HCT116 (cell line): ENCODE measurements at regions not wholly inside any gene's neighbourhood (a gene's known extent, or its start where the extent isn't known, plus 50 kb on each side); places are given as distances from the start of the nearest gene placed in this dataset.

Source experiments
- ATAC-seq: fragments of 200-7000 bp; cut with Tn5 transposase; 2 replicates; pipeline ENCODE4 v1.9.1; 2020; ENCODE audit warnings: mild to moderate bottlenecking, moderate library complexity
- BruUV-seq: library from RNA; stranded (reverse); fragments of 400-500 nt; replicated peaks from 2 replicates; lab custom pipeline; 2021; lab: Mats Ljungman, UMichigan
- CTCF ChIA-PET: fragments of 300-600 bp; sonication (Branson Sonifier 250); formaldehyde crosslinking; loops from one replicate; lab custom pipeline; 2021; ENCODE audit warnings: antibody characterized with exemption; lab: Charles Lee
- POLR2A ChIA-PET: fragments of 300-600, 350-600 bp; sonication (Branson Sonifier 250); formaldehyde crosslinking; loops from one replicate; lab custom pipeline; 2021; ENCODE audit warnings: antibody characterized with exemption; lab: Charles Lee
- RAD21 ChIA-PET, 2 experiments: fragments of 300-600 bp; sonication (Branson Sonifier 250); formaldehyde crosslinking; loops; one replicate each; lab custom pipeline; 2023; ENCODE audit warnings: low total read pairs in 2 of 2; ENCODE audit not compliant: uncharacterized antibody in 2 of 2, unreplicated experiment in 2 of 2, low non-redundant PET in 1 of 2; lab: Charles Lee
- DNase-seq: peaks from one replicate; pipeline ENCODE4 v3.0.0-alpha.2; 2010; ENCODE audit warnings: low read depth, low spot score
- H2AFZ ChIP-seq: fragments of 200-600 bp; shearing (Covaris generic), sonication (generic); 2 replicates; pipeline ENCODE4 v1.6.1; 2017; ENCODE audit warnings: low read depth, mixed run types, mixed read lengths, antibody characterized with exemption, low read length; ENCODE audit not compliant: poor library complexity, severe bottlenecking
- H3K27ac ChIP-seq: 2 replicates; pipeline ENCODE4 v1.5.1; 2012; ENCODE audit warnings: low read depth, low read length
- H3K27me3 ChIP-seq: fragments of 200-600 bp; sonication (generic); 2 replicates; pipeline ENCODE4 v1.6.1; 2016; ENCODE audit warnings: mixed run types, low read length, mixed read lengths; ENCODE audit not compliant: insufficient read depth
- H3K36me3 ChIP-seq, 2 experiments: fragments of 200-500 bp in 1 of 2; fragments of 200-600 bp in 1 of 2; sonication (Bioruptor generic) in 1 of 2; sonication (generic) in 1 of 2; 2 replicates each; pipeline versions ENCODE4 v1.5.1 to v1.6.1; 2014 to 2016; ENCODE audit warnings: low read length in 2 of 2, inconsistent platforms in 1 of 2, mixed read lengths in 1 of 2, mixed run types in 1 of 2; ENCODE audit not compliant: insufficient read depth in 2 of 2, control insufficient read depth in 1 of 2
- H3K4me1 ChIP-seq, 2 experiments: fragments of 200-600 bp in 1 of 2; sonication (generic) in 1 of 2; 2 replicates each; pipeline versions ENCODE4 v1.5.1 to v1.6.1; 2012 to 2017; ENCODE audit warnings: low read length in 2 of 2, inconsistent platforms in 1 of 2, mild to moderate bottlenecking in 1 of 2, mixed read lengths in 1 of 2, mixed run types in 1 of 2, moderate library complexity in 1 of 2; ENCODE audit not compliant: insufficient read depth in 2 of 2, control insufficient read depth in 1 of 2
- H3K4me2 ChIP-seq: fragments of 200-600 bp; sonication (generic); 2 replicates; pipeline ENCODE4 v1.6.1; 2017; ENCODE audit warnings: mixed run types, low read length, mixed read lengths
- H3K4me3 ChIP-seq, 2 experiments: fragments of 200-600 bp in 1 of 2; sonication (generic) in 1 of 2; replicated peaks in 1 of 2; 2 replicates each; pipeline ENCODE4 v1.5.1; 2011 to 2016; ENCODE audit warnings: low read length in 2 of 2, control low read depth in 1 of 2, low read depth in 1 of 2, mild to moderate bottlenecking in 1 of 2, mixed read lengths in 1 of 2, mixed run types in 1 of 2
- H3K79me2 ChIP-seq: fragments of 200-600 bp; sonication (generic); 2 replicates; pipeline ENCODE4 v1.6.1; 2017; ENCODE audit warnings: mild to moderate bottlenecking, mixed run types, low read length, moderate library complexity, mixed read lengths; ENCODE audit not compliant: insufficient read depth
- H3K9ac ChIP-seq: fragments of 200-600 bp; sonication (generic); 2 replicates; pipeline ENCODE4 v1.6.1; 2016; ENCODE audit warnings: low read length, mixed read lengths
- H3K9me2 ChIP-seq: fragments of 200-600 bp; sonication (generic), shearing (Covaris generic); 2 replicates; pipeline ENCODE4 v1.6.1; 2017; ENCODE audit warnings: mixed run types, mild to moderate bottlenecking, moderate library complexity; ENCODE audit not compliant: insufficient read depth
- H3K9me3 ChIP-seq, 2 experiments: fragments of 200-500 bp in 1 of 2; fragments of 200-600 bp in 1 of 2; sonication (Bioruptor generic) in 1 of 2; sonication (generic) in 1 of 2; 2 replicates each; pipeline ENCODE4 v1.6.1; 2014 to 2017; ENCODE audit warnings: low read length in 2 of 2, mixed read lengths in 2 of 2, inconsistent platforms in 1 of 2, low read depth in 1 of 2, mild to moderate bottlenecking in 1 of 2, mixed run types in 1 of 2, moderate library complexity in 1 of 2; ENCODE audit not compliant: control insufficient read depth in 1 of 2, insufficient read depth in 1 of 2
- H4K20me1 ChIP-seq: fragments of 200-600 bp; sonication (generic), shearing (Covaris generic); 2 replicates; pipeline ENCODE4 v1.6.1; 2017; ENCODE audit warnings: mixed run types, mild to moderate bottlenecking, moderate library complexity; ENCODE audit not compliant: insufficient read depth
- ATF3 ChIP-seq: IDR thresholded peaks from 2 replicates; pipeline ENCODE4 v1.6.1; 2012
- CBX3 ChIP-seq: IDR thresholded peaks from 2 replicates; pipeline ENCODE4 v1.6.1; 2012; ENCODE audit warnings: low read depth
- CTCF ChIP-seq, 3 experiments: fragments of 200-600 bp in 1 of 3; sonication (generic) in 1 of 3; IDR thresholded peaks in 2 of 3; conservative IDR thresholded peaks in 1 of 3; 2 replicates each; pipeline ENCODE4 v1.5.1; 2012 to 2017; ENCODE audit warnings: low read depth in 2 of 3, low read length in 2 of 3, antibody characterized with exemption in 1 of 3, borderline replicate concordance in 1 of 3, control low read depth in 1 of 3, mild to moderate bottlenecking in 1 of 3, mixed read lengths in 1 of 3, mixed run types in 1 of 3, moderate library complexity in 1 of 3; ENCODE audit not compliant: insufficient read depth in 1 of 3
- FOSL1 ChIP-seq: IDR thresholded peaks from 2 replicates; pipeline ENCODE4 v1.6.1; 2012; ENCODE audit warnings: low read depth
- JUND ChIP-seq: IDR thresholded peaks from 2 replicates; pipeline ENCODE4 v1.6.1; 2012
- MAX ChIP-seq: IDR thresholded peaks from 2 replicates; pipeline ENCODE4 v1.6.1; 2012
- POLR2A ChIP-seq: IDR thresholded peaks from 2 replicates; pipeline ENCODE4 v1.7.0; 2011; ENCODE audit warnings: borderline replicate concordance; ENCODE audit not compliant: insufficient read depth, insufficient read length; ENCODE audit errors: extremely low read depth
- SP1 ChIP-seq: IDR thresholded peaks from 2 replicates; pipeline ENCODE4 v1.6.1; 2012; ENCODE audit warnings: low read depth
- TCF7L2 ChIP-seq: IDR thresholded peaks from 2 replicates; pipeline ENCODE4 v1.7.0; 2011; ENCODE audit warnings: borderline replicate concordance, inconsistent platforms; ENCODE audit not compliant: insufficient read depth, insufficient read length; ENCODE audit errors: extremely low read depth
- ZBTB33 ChIP-seq: IDR thresholded peaks from 2 replicates; pipeline ENCODE4 v1.6.1; 2011; ENCODE audit warnings: mild to moderate bottlenecking, low read length, moderate library complexity; ENCODE audit not compliant: insufficient replicate concordance; ENCODE audit errors: extremely low read depth
- ZNF274 ChIP-seq: fragments of 200-500 bp; sonication (Bioruptor generic); IDR thresholded peaks from 2 replicates; pipeline ENCODE4 v1.6.1; 2014; ENCODE audit warnings: mild to moderate bottlenecking, low read depth, low read length, inconsistent platforms
- intact Hi-C: fragments of 100-400 bp; cut with micrococcal nuclease; formaldehyde crosslinking; loops from 2 replicates; pipeline ENCODE4 v1.10.0; 2022

- ATAC-seq (no peak), DNase-seq (no peak)
- H3K9ac ChIP-seq, result no peak overlapping the region
- no peaks in the 10 kb centered on the region for H3K4me1 ChIP-seq
- H4K20me1 ChIP-seq, result no peaks in the 10 kb centered on the region
- H3K4me2 ChIP-seq, result no peak overlapping the region
- no peak for TF ChIP-seq CTCF (IDR thresholded peaks at IDR 0.05 in 2 of 3, conservative IDR thresholded peaks at IDR 0.05 in 1 of 3; ENCODE audit: borderline replicate concordance in 1 of 3, insufficient read depth in 1 of 3, low read depth in 2 of 3, low read length in 2 of 3)
- no peak for TF ChIP-seq MAX
- TF ChIP-seq TCF7L2, result no peak
- no peak for TF ChIP-seq ZNF274
- no peak for TF ChIP-seq ATF3
- no peak for TF ChIP-seq ZBTB33
- TF ChIP-seq POLR2A, result no peak
- no peak for TF ChIP-seq SP1
- no peak for TF ChIP-seq FOSL1
- TF ChIP-seq CBX3, result no peak
- TF ChIP-seq JUND, result no peak
- no peaks in the 10 kb centered on the region for H3K9me2 ChIP-seq
- ChIA-PET CTCF (no interaction called here), RAD21 (no interaction called here), POLR2A (no interaction called here)
- intact Hi-C loops, result no loop called here
- H3K27ac ChIP-seq, result no peak overlapping the region
- no peaks in the 10 kb centered on the region for H3K27me3 ChIP-seq
- H3K36me3 ChIP-seq, result no peaks in the 10 kb centered on the region
- H3K9me3 ChIP-seq, result no peaks in the 10 kb centered on the region
- H2AFZ ChIP-seq, result no peak overlapping the region
- H3K4me3 ChIP-seq, result no peak overlapping the region
- no peaks in the 10 kb centered on the region for H3K79me2 ChIP-seq
- BruUV-seq, result no TSS peak
Measured at GRCh38 chr2:187924293-187924692, 367.4 kb upstream of the GULP1 start.
